ENCODE measurements at regions not wholly inside any gene's neighbourhood (a gene's known extent, or its start where the extent isn't known, plus 50 kb on each side); places are given as distances from the start of the nearest gene placed in this dataset.
"Not testable (repeated sequence)": the region's sequence is repeated elsewhere in the genome, so short reads cannot be mapped to it uniquely, and the experiment has no call there.

- H3K27me3 ChIP-seq (ENCODE audit: control insufficient read depth in 5 of 5, insufficient read depth in 4 of 5, low read length in 5 of 5); H3K9me3 ChIP-seq (ENCODE audit: control insufficient read depth in 5 of 5, low read length in 5 of 5); H3K4me3 ChIP-seq (ENCODE audit: low read depth in 1 of 5, low read length in 5 of 5): not testable (repeated sequence)
These were observed 187.1 kb downstream of the ACTR3B start for GRCh38 chr7:152946616-152947015.

GRCh38 chr7:152947686-152948085 lies 188.1 kb downstream of the ACTR3B start:
- H3K4me1 ChIP-seq (ENCODE audit: control insufficient read depth in 5 of 5, insufficient read depth in 5 of 5, low read length in 5 of 5): no peaks in the 10 kb centered on the region
- H3K36me3 ChIP-seq (ENCODE audit: control insufficient read depth in 5 of 5, insufficient read depth in 5 of 5, low read length in 5 of 5): no peaks in the 10 kb centered on the region
- no peak overlapping the region for H3K4me3 ChIP-seq (ENCODE audit: low read depth in 1 of 5, low read length in 5 of 5)
- no peak overlapping the region for H3K9ac ChIP-seq (ENCODE audit: low read length in 5 of 5)
- H3K9me3 ChIP-seq (ENCODE audit: control insufficient read depth in 5 of 5, low read length in 5 of 5): peaks cover 0 to 2% (median 0%) of the 10 kb centered on the region in 5 donors
- peaks cover 0 to 2% (median 0%) of the 10 kb centered on the region in 5 donors for H3K27me3 ChIP-seq (ENCODE audit: control insufficient read depth in 5 of 5, insufficient read depth in 4 of 5, low read length in 5 of 5)
- H3K27ac ChIP-seq (ENCODE audit: low read depth, low read length): no peak overlapping the region

More at GRCh38 chr7:152946616-152947015, 187.1 kb downstream of the ACTR3B start:
- not testable (repeated sequence) for H3K4me1 ChIP-seq (ENCODE audit: control insufficient read depth in 5 of 5, insufficient read depth in 5 of 5, low read length in 5 of 5); H3K27ac ChIP-seq (ENCODE audit: low read depth, low read length); H3K9ac ChIP-seq (ENCODE audit: low read length in 5 of 5); H3K36me3 ChIP-seq (ENCODE audit: control insufficient read depth in 5 of 5, insufficient read depth in 5 of 5, low read length in 5 of 5)

DNA sequence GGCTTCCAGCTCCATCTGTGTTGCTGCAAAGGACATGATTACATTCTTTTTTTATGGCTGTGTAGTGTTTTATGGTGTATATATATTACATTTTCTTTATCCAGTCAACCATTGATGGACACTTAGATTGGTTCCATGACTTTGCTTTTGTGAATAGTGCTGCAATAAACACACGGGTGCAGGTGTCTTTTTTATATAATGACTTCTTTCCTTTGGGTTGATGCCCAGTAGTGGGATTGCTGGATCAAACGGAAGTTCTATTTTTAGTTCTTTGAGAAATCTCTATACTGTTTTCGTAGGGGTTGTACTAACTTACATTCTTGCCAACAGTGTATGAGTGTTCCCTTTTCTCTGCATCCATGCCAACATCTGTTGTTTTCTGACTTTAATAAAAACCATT lies 189.7 kb downstream of the ACTR3B start:
- H3K27ac ChIP-seq (ENCODE audit: low read depth, low read length): no peak overlapping the region

DNA sequence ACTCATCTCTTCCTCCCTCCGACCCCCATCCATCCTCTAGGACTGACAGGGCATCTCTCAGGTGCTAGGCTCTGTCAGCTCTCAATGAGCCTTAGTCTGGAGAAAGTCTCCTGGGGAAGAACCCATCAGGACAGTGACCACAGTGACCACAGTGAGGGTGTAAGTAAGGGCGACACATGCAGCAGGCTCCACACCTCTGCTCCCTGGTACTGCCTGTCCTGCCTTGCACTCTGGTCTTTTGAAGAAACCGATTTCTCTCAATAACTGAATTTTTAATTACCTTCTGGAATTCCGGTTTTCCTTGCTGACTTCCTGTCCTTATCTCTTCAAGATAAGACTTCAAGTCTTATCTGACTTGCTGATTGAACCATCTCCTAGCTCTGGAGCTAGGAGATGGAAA lies 190.2 kb downstream of the ACTR3B start:
- Histone ChIP-seq H3K27me3 (ENCODE audit: control insufficient read depth in 5 of 5, insufficient read depth in 4 of 5, low read length in 5 of 5) (peaks cover 0 to 2% (median 0%) of the 10 kb centered on the region in 5 donors), H3K9me3 (ENCODE audit: control insufficient read depth in 5 of 5, low read length in 5 of 5) (peaks cover 0 to 2% (median 0%) of the 10 kb centered on the region in 5 donors), H3K27ac (ENCODE audit: low read depth, low read length) (no peak overlapping the region), H3K4me3 (ENCODE audit: low read depth in 1 of 5, low read length in 5 of 5) (no peak overlapping the region), H3K36me3 (ENCODE audit: control insufficient read depth in 5 of 5, insufficient read depth in 5 of 5, low read length in 5 of 5) (no peaks in the 10 kb centered on the region), H3K4me1 (ENCODE audit: control insufficient read depth in 5 of 5, insufficient read depth in 5 of 5, low read length in 5 of 5) (no peaks in the 10 kb centered on the region), H3K9ac (ENCODE audit: low read length in 5 of 5) (no peak overlapping the region)

More for the DNA sequence above, 189.7 kb downstream of the ACTR3B start:
- Histone ChIP-seq H3K9ac (ENCODE audit: low read length in 5 of 5) (no peak overlapping the region), H3K4me1 (ENCODE audit: control insufficient read depth in 5 of 5, insufficient read depth in 5 of 5, low read length in 5 of 5) (no peaks in the 10 kb centered on the region), H3K4me3 (ENCODE audit: low read depth in 1 of 5, low read length in 5 of 5) (no peak overlapping the region), H3K27me3 (ENCODE audit: control insufficient read depth in 5 of 5, insufficient read depth in 4 of 5, low read length in 5 of 5) (peaks cover 0 to 2% (median 0%) of the 10 kb centered on the region in 5 donors), H3K36me3 (ENCODE audit: control insufficient read depth in 5 of 5, insufficient read depth in 5 of 5, low read length in 5 of 5) (no peaks in the 10 kb centered on the region), H3K9me3 (ENCODE audit: control insufficient read depth in 5 of 5, low read length in 5 of 5) (peaks cover 0 to 2% (median 0%) of the 10 kb centered on the region in 5 donors)

- Histone ChIP-seq H3K27me3 (ENCODE audit: control insufficient read depth in 5 of 5, insufficient read depth in 4 of 5, low read length in 5 of 5) (peaks cover 0 to 5% (median 0%) of the 10 kb centered on the region in 5 donors), H3K36me3 (ENCODE audit: control insufficient read depth in 5 of 5, insufficient read depth in 5 of 5, low read length in 5 of 5) (no peaks in the 10 kb centered on the region), H3K4me3 (ENCODE audit: low read depth in 1 of 5, low read length in 5 of 5) (no peak overlapping the region), H3K27ac (ENCODE audit: low read depth, low read length) (no peak overlapping the region), H3K9me3 (ENCODE audit: control insufficient read depth in 5 of 5, low read length in 5 of 5) (peaks cover 0 to 3% (median 1%) of the 10 kb centered on the region in 5 donors), H3K9ac (ENCODE audit: low read length in 5 of 5) (no peak overlapping the region), H3K4me1 (ENCODE audit: control insufficient read depth in 5 of 5, insufficient read depth in 5 of 5, low read length in 5 of 5) (no peaks in the 10 kb centered on the region)
These were observed 196.5 kb downstream of the ACTR3B start for GRCh38 chr7:152956006-152956405.

- H3K9ac ChIP-seq (ENCODE audit: low read length in 5 of 5): no peak overlapping the region
- H3K27me3 ChIP-seq (ENCODE audit: control insufficient read depth in 5 of 5, insufficient read depth in 4 of 5, low read length in 5 of 5): peaks cover 0 to 5% (median 0%) of the 10 kb centered on the region in 5 donors
- H3K9me3 ChIP-seq (ENCODE audit: control insufficient read depth in 5 of 5, low read length in 5 of 5): peaks cover 0 to 8% (median 3%) of the 10 kb centered on the region in 5 donors
- no peaks in the 10 kb centered on the region for H3K36me3 ChIP-seq (ENCODE audit: control insufficient read depth in 5 of 5, insufficient read depth in 5 of 5, low read length in 5 of 5)
- H3K27ac ChIP-seq (ENCODE audit: low read depth, low read length): no peak overlapping the region
- no peaks in the 10 kb centered on the region for H3K4me1 ChIP-seq (ENCODE audit: control insufficient read depth in 5 of 5, insufficient read depth in 5 of 5, low read length in 5 of 5)
- no peak overlapping the region for H3K4me3 ChIP-seq (ENCODE audit: low read depth in 1 of 5, low read length in 5 of 5)
These were observed 200.1 kb downstream of the ACTR3B start for GRCh38 chr7:152959610-152960009.

DNA sequence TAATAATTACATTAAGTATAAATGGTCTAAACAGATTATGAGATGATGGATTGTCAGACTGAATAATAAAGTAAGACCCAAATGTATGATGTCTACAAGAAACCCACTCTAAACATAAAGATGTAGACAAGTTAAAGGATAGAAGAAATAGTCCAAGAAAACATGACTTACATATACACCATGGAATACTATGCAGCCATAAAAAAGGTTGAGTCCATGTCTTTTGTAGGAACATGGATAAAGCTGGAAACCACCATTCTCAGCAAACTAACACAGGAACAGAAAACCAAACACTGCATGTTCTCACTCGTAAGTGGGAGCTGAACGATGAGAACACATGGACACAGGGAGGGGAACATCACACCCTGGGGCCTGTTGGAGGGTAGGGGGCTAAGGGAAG lies 202.2 kb downstream of the ACTR3B start:
- H3K27me3 ChIP-seq (ENCODE audit: control insufficient read depth in 5 of 5, insufficient read depth in 4 of 5, low read length in 5 of 5); H3K9ac ChIP-seq (ENCODE audit: low read length in 5 of 5); H3K4me3 ChIP-seq (ENCODE audit: low read depth in 1 of 5, low read length in 5 of 5); H3K9me3 ChIP-seq (ENCODE audit: control insufficient read depth in 5 of 5, low read length in 5 of 5); H3K36me3 ChIP-seq (ENCODE audit: control insufficient read depth in 5 of 5, insufficient read depth in 5 of 5, low read length in 5 of 5); H3K4me1 ChIP-seq (ENCODE audit: control insufficient read depth in 5 of 5, insufficient read depth in 5 of 5, low read length in 5 of 5); H3K27ac ChIP-seq (ENCODE audit: low read depth, low read length): not testable (repeated sequence)

DNA sequence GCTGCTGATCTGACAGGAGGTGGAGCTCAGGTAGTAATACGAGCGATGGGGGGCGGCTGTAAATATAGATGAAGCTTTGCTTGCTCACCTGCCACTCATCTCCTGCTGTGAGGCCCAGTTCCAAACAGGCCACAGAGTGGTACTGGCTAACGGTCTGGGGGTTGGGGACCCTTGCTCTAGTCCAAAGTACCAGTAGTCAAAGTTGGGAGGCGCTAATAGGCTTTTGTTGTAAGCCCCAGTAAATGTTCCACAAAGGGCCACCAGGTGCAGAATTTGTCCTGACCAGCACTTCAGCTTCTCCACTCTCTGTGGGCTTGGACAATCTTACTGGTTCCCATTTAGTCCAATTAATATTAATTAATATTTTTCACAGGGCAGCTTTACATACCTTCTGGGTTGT lies 206.6 kb downstream of the ACTR3B start:
- Histone ChIP-seq H3K9ac (ENCODE audit: low read length in 5 of 5) (no peak overlapping the region), H3K36me3 (ENCODE audit: control insufficient read depth in 5 of 5, insufficient read depth in 5 of 5, low read length in 5 of 5) (no peaks in the 10 kb centered on the region), H3K27me3 (ENCODE audit: control insufficient read depth in 5 of 5, insufficient read depth in 4 of 5, low read length in 5 of 5) (no peaks in the 10 kb centered on the region), H3K9me3 (ENCODE audit: control insufficient read depth in 5 of 5, low read length in 5 of 5) (peaks cover 0 to 10% (median 3%) of the 10 kb centered on the region in 5 donors), H3K27ac (ENCODE audit: low read depth, low read length) (no peak overlapping the region), H3K4me1 (ENCODE audit: control insufficient read depth in 5 of 5, insufficient read depth in 5 of 5, low read length in 5 of 5) (no peaks in the 10 kb centered on the region), H3K4me3 (ENCODE audit: low read depth in 1 of 5, low read length in 5 of 5) (no peak overlapping the region)

DNA sequence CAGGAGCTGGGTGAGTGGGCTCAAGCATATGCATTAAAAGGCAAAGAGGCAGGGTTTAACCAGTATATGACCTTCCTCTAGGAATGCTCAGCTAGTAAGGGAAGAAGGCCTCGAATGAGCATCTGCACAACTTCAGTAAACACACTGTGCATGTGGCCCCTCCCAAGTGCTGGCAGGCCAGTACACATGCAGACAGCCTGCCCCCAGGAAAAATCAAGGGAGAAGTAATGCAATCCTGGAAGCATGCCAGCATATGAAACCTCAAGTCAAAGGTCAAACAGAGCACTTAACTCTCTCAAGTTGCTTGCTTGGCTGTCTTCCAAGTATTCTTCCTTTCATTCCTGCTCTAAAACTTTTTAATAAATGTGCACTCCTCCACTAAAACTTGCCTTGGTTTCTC lies 208.4 kb downstream of the ACTR3B start:
- no peaks in the 10 kb centered on the region for H3K4me1 ChIP-seq (ENCODE audit: control insufficient read depth in 5 of 5, insufficient read depth in 5 of 5, low read length in 5 of 5)
- no peaks in the 10 kb centered on the region for H3K36me3 ChIP-seq (ENCODE audit: control insufficient read depth in 5 of 5, insufficient read depth in 5 of 5, low read length in 5 of 5)
- peaks cover 0 to 12% (median 6%) of the 10 kb centered on the region in 5 donors for H3K9me3 ChIP-seq (ENCODE audit: control insufficient read depth in 5 of 5, low read length in 5 of 5)
- H3K27ac ChIP-seq (ENCODE audit: low read depth, low read length): no peak overlapping the region
- peaks cover 0 to 3% (median 0%) of the 10 kb centered on the region in 5 donors for H3K27me3 ChIP-seq (ENCODE audit: control insufficient read depth in 5 of 5, insufficient read depth in 4 of 5, low read length in 5 of 5)
- no peak overlapping the region for H3K4me3 ChIP-seq (ENCODE audit: low read depth in 1 of 5, low read length in 5 of 5)
- no peak overlapping the region for H3K9ac ChIP-seq (ENCODE audit: low read length in 5 of 5)

GRCh38 chr7:152968514-152968913 lies 209.0 kb downstream of the ACTR3B start:
- Histone ChIP-seq H3K4me3 (ENCODE audit: low read depth in 1 of 5, low read length in 5 of 5) (no peak overlapping the region), H3K4me1 (ENCODE audit: control insufficient read depth in 5 of 5, insufficient read depth in 5 of 5, low read length in 5 of 5) (no peaks in the 10 kb centered on the region), H3K9ac (ENCODE audit: low read length in 5 of 5) (no peak overlapping the region), H3K9me3 (ENCODE audit: control insufficient read depth in 5 of 5, low read length in 5 of 5) (peaks cover 0 to 12% (median 6%) of the 10 kb centered on the region in 5 donors), H3K36me3 (ENCODE audit: control insufficient read depth in 5 of 5, insufficient read depth in 5 of 5, low read length in 5 of 5) (no peaks in the 10 kb centered on the region), H3K27ac (ENCODE audit: low read depth, low read length) (no peak overlapping the region), H3K27me3 (ENCODE audit: control insufficient read depth in 5 of 5, insufficient read depth in 4 of 5, low read length in 5 of 5) (peaks cover 0 to 3% (median 0%) of the 10 kb centered on the region in 5 donors)
